Panc1 (cell line): ENCODE measurements at regions not wholly inside any gene's neighbourhood (a gene's known extent, or its start where the extent isn't known, plus 50 kb on each side); places are given as distances from the start of the nearest gene placed in this dataset.

Experiments used
- ATAC-seq: fragments of 200-7000 bp; cut with Tn5 transposase; 2 replicates; pipeline ENCODE4 v1.9.1; 2020; ENCODE audit warnings: mild to moderate bottlenecking, moderate library complexity
- BruUV-seq: library from RNA; stranded (reverse); fragments of 400-500 nt; replicated peaks from 2 replicates; lab custom pipeline; 2021; lab: Mats Ljungman, UMichigan
- CTCF ChIA-PET: fragments of 300-600 bp; sonication (Branson Sonifier 250); formaldehyde crosslinking; loops from one replicate; lab custom pipeline; 2022; ENCODE audit warnings: antibody characterized with exemption; lab: Charles Lee
- POLR2A ChIA-PET: fragments of 300-600 bp; sonication (Branson Sonifier 250); formaldehyde crosslinking; loops from one replicate; lab custom pipeline; 2022; ENCODE audit warnings: antibody characterized with exemption; lab: Charles Lee
- DNase-seq: peaks from one replicate; pipeline ENCODE4 v3.0.0-alpha.2; 2010; ENCODE audit warnings: low read depth, low spot score
- H3K27ac ChIP-seq: 2 replicates; pipeline ENCODE4 v1.5.1; 2011; ENCODE audit warnings: mild to moderate bottlenecking, low read length, inconsistent platforms
- H3K27me3 ChIP-seq: fragments of 200-500 bp; sonication (Bioruptor generic); 2 replicates; pipeline ENCODE4 v1.6.0; 2014; ENCODE audit warnings: low read length, inconsistent platforms; ENCODE audit not compliant: control insufficient read depth, insufficient read depth
- H3K36me3 ChIP-seq: fragments of 200-500 bp; sonication (Bioruptor generic); 2 replicates; pipeline ENCODE4 v1.5.1; 2014; ENCODE audit warnings: inconsistent platforms, mild to moderate bottlenecking, low read length, moderate library complexity; ENCODE audit not compliant: control insufficient read depth, insufficient read depth
- H3K4me1 ChIP-seq: 2 replicates; pipeline ENCODE4 v1.5.1; 2011; ENCODE audit warnings: inconsistent platforms, mild to moderate bottlenecking, low read length, moderate library complexity; ENCODE audit not compliant: control insufficient read depth, insufficient read depth
- H3K4me3 ChIP-seq, 2 experiments: 2 replicates each; pipeline ENCODE4 v1.5.1; 2011 to 2012; ENCODE audit warnings: low read depth in 2 of 2, low read length in 2 of 2, mild to moderate bottlenecking in 2 of 2, inconsistent platforms in 1 of 2, moderate library complexity in 1 of 2
- H3K9me3 ChIP-seq: fragments of 200-500 bp; sonication (Bioruptor generic); 2 replicates; pipeline ENCODE4 v1.5.1; 2014; ENCODE audit warnings: low read depth, mild to moderate bottlenecking, inconsistent platforms, low read length, moderate library complexity; ENCODE audit not compliant: control insufficient read depth, insufficient read depth
- CTCF ChIP-seq: fragments of 450-650 bp; IDR thresholded peaks from 2 replicates; pipeline ENCODE4 v1.5.1; 2017; ENCODE audit warnings: mild to moderate bottlenecking
- POLR2AphosphoS5 ChIP-seq: IDR thresholded peaks from 2 replicates; pipeline ENCODE4 v1.6.1; 2012; ENCODE audit warnings: mild to moderate bottlenecking, low read depth, low read length, moderate library complexity
- SIN3A ChIP-seq: IDR thresholded peaks from 2 replicates; pipeline ENCODE4 v1.6.1; 2012; ENCODE audit warnings: low read depth, mild to moderate bottlenecking, low read length, moderate library complexity, borderline replicate concordance; ENCODE audit not compliant: insufficient read depth
- TCF7L2 ChIP-seq: IDR thresholded peaks from 2 replicates; pipeline ENCODE4 v1.6.1; 2011; ENCODE audit warnings: mild to moderate bottlenecking, low read depth, low read length, inconsistent platforms
- in situ Hi-C: cut with HindIII; loops from 2 replicates; pipeline ENCODE4 v1.10.0; 2016; ENCODE audit warnings: low sequenced_read_pairs, low pct_unique_long_range_greater_than_20kb
- intact Hi-C: fragments of 100-400 bp; cut with micrococcal nuclease; formaldehyde crosslinking; loops from one replicate; pipeline ENCODE4 v1.10.0; 2022; ENCODE audit not compliant: unreplicated experiment
- TF ChIP-seq, protein P1 (sequence below), 2 experiments: IDR thresholded peaks; 2 replicates each; pipeline ENCODE4 v1.6.1; 2011 to 2012; ENCODE audit warnings: low read depth in 2 of 2, control low read depth in 1 of 2, low read length in 1 of 2, mild to moderate bottlenecking in 1 of 2, moderate library complexity in 1 of 2; ENCODE audit not compliant: insufficient read depth in 1 of 2

DNA sequence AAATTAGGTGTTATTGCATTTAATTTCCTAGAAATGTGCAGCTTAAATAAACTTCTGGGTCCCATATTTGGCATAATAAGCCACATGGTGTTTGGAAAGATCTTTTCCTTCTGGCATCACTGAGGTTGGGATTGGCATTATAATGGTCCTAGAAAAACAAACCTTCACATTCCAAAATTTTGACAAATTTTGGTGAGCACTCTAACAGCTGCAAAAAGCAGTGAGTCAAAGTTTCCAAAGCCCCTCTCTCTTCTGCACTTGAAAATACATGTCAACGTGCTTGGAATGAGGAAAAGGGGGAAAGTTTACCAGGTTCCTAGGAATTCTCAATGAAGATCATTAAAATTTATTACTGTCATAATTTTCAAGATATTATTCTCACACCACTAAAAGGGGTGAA, 77.8 kb upstream of the STK17B start:
- DNase-seq (no peak), ATAC-seq (no peak)
- POLR2A ChIA-PET: no interaction called here
- Histone ChIP-seq H3K4me3 (no peak overlapping the region), H3K27ac (no peak overlapping the region), H3K36me3 (no peaks in the 10 kb centered on the region), H3K4me1 (no peaks in the 10 kb centered on the region), H3K27me3 (no peaks in the 10 kb centered on the region), H3K9me3 (no peaks in the 10 kb centered on the region)
- BruUV-seq: no TSS peak
- intact Hi-C loops: no loop called here
- in situ Hi-C loops: no loop called here
- CTCF ChIA-PET: no interaction called here
- no peak for TF ChIP-seq TCF7L2
- no peak for TF ChIP-seq CTCF
- TF ChIP-seq SIN3A: no peak
- TF ChIP-seq POLR2AphosphoS5: no peak
- TF ChIP-seq, protein P1, sequence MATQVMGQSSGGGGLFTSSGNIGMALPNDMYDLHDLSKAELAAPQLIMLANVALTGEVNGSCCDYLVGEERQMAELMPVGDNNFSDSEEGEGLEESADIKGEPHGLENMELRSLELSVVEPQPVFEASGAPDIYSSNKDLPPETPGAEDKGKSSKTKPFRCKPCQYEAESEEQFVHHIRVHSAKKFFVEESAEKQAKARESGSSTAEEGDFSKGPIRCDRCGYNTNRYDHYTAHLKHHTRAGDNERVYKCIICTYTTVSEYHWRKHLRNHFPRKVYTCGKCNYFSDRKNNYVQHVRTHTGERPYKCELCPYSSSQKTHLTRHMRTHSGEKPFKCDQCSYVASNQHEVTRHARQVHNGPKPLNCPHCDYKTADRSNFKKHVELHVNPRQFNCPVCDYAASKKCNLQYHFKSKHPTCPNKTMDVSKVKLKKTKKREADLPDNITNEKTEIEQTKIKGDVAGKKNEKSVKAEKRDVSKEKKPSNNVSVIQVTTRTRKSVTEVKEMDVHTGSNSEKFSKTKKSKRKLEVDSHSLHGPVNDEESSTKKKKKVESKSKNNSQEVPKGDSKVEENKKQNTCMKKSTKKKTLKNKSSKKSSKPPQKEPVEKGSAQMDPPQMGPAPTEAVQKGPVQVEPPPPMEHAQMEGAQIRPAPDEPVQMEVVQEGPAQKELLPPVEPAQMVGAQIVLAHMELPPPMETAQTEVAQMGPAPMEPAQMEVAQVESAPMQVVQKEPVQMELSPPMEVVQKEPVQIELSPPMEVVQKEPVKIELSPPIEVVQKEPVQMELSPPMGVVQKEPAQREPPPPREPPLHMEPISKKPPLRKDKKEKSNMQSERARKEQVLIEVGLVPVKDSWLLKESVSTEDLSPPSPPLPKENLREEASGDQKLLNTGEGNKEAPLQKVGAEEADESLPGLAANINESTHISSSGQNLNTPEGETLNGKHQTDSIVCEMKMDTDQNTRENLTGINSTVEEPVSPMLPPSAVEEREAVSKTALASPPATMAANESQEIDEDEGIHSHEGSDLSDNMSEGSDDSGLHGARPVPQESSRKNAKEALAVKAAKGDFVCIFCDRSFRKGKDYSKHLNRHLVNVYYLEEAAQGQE (IDR thresholded peaks at IDR 0.05; ENCODE audit: insufficient read depth in 1 of 2, low read depth in 2 of 2, low read length in 1 of 2): no peak

GRCh38 chr2:196249860-196250259, 78.5 kb upstream of the STK17B start:
- DNase-seq (no peak), ATAC-seq (no peak)
- TF ChIP-seq POLR2AphosphoS5 (no peak), TCF7L2 (no peak), SIN3A (no peak), CTCF (no peak)
- TF ChIP-seq, protein P1 (IDR thresholded peaks at IDR 0.05; ENCODE audit: insufficient read depth in 1 of 2, low read depth in 2 of 2, low read length in 1 of 2): no peak
- ChIA-PET POLR2A (no interaction called here), CTCF (interaction anchor here (0.6 kb wide), 1 partner anchor 30 kb away, joined by 5 read pairs; no protein-coding TSS in a partner anchor)
- Histone ChIP-seq H3K27ac (no peak overlapping the region), H3K4me3 (no peak overlapping the region), H3K4me1 (no peaks in the 10 kb centered on the region), H3K9me3 (no peaks in the 10 kb centered on the region), H3K36me3 (no peaks in the 10 kb centered on the region), H3K27me3 (no peaks in the 10 kb centered on the region)
- intact Hi-C loops (no loop called here), in situ Hi-C loops (no loop called here)
- BruUV-seq: no TSS peak
